ENCODE measurements at regions not wholly inside any gene's neighbourhood (a gene's known extent, or its start where the extent isn't known, plus 50 kb on each side); places are given as distances from the start of the nearest gene placed in this dataset.

DNA sequence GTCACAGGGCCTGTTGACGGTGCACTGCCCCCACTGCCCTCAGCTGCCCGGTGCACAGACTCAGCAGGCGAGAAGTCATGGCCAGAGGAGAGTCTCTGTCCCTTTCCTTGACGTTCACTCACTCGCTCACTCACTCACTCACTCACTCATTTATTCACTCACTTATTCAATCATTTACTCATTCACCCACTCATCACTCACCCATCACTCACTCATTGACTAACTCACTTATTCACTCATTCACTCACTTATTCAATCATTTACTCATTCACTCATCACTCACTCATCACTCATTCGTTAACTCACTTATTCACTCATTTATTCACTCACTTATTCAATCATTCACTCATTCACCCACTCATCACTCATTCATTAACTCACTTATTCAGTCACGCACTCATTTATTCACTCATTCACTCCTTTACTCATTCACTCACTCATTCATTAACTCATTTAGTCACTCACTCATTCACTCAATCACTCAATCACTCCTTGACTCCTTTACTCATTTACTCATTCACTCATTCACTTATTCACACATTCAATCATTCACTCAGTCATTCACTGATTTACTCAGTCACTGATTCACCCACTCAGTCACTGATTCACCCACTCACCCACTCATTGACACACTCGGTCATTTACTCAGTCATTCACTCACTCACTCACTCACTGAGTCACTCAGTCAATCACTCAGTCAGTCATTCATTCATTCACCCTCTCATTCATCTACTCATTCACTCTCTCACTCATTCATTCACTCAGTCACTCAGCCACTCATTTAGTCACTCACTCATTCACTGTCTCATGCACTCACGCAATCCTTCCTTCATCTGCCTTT is 1193.5 kb downstream of the BRD1 start:
- no peak overlapping the region for H3K27ac ChIP-seq (ENCODE audit: low read depth, low read length)
- H3K9ac ChIP-seq (ENCODE audit: low read length), result no peak overlapping the region
- H3K27me3 ChIP-seq (ENCODE audit: control insufficient read depth in 1 of 2, insufficient read depth in 2 of 2, low read length in 2 of 2), result peaks cover 0 to 3% of the 10 kb centered on the region in 2 donors
- H3K4me3 ChIP-seq (ENCODE audit: low read depth in 1 of 2, low read length in 2 of 2), result no peak overlapping the region
- no peaks in the 10 kb centered on the region for H3K36me3 ChIP-seq (ENCODE audit: insufficient read depth, low read length)
- no peaks in the 10 kb centered on the region for H3K4me1 ChIP-seq (ENCODE audit: insufficient read depth, low read length)
- H3K9me3 ChIP-seq (ENCODE audit: low read length), result no peaks in the 10 kb centered on the region

- Histone ChIP-seq H3K4me3 (ENCODE audit: low read depth in 1 of 2, low read length in 2 of 2) (no peak overlapping the region), H3K9me3 (ENCODE audit: low read length) (no peaks in the 10 kb centered on the region), H3K27me3 (ENCODE audit: control insufficient read depth in 1 of 2, insufficient read depth in 2 of 2, low read length in 2 of 2) (peaks cover 0 to 7% of the 10 kb centered on the region in 2 donors), H3K9ac (ENCODE audit: low read length) (no peak overlapping the region), H3K36me3 (ENCODE audit: insufficient read depth, low read length) (no peaks in the 10 kb centered on the region), H3K4me1 (ENCODE audit: insufficient read depth, low read length) (no peaks in the 10 kb centered on the region), H3K27ac (ENCODE audit: low read depth, low read length) (no peak overlapping the region)
Observed at GRCh38 chr22:48632646-48633246, 1194.9 kb downstream of the BRD1 start.

DNA sequence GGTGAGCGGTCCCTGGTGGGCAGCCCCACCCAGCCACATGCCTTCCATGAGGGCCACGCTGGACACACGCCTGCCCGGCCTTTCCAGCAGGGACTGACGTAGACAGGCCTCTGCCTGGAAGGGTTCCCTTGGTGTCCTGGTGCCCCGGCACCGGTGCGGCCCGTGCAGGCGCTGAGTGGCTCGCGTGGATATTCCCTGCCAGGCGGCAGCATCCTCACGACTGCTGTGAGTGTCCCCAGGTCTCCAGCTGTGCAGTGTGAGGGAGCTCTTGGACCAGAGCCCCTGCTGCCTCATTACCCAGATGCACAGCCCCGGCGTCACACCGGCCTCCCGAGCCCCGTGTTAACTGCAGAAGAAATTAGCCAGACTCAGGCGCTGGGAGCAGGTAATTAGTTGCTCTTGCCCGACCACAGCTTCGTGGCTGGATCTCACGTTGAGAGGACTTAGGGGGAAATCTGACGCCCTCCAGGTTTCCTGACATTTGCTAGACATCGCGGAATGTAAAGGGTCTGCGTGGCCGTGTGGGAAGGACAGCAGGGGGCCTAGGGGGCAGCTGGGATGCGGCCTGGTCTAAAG is 1196.3 kb downstream of the BRD1 start:
- no peak overlapping the region for H3K4me3 ChIP-seq (ENCODE audit: low read depth in 1 of 2, low read length in 2 of 2)
- H3K9ac ChIP-seq (ENCODE audit: low read length), result no peak overlapping the region
- H3K4me1 ChIP-seq (ENCODE audit: insufficient read depth, low read length), result no peaks in the 10 kb centered on the region
- no peaks in the 10 kb centered on the region for H3K36me3 ChIP-seq (ENCODE audit: insufficient read depth, low read length)
- no peaks in the 10 kb centered on the region for H3K9me3 ChIP-seq (ENCODE audit: low read length)
- H3K27ac ChIP-seq (ENCODE audit: low read depth, low read length), result no peak overlapping the region
- H3K27me3 ChIP-seq (ENCODE audit: control insufficient read depth in 1 of 2, insufficient read depth in 2 of 2, low read length in 2 of 2), result peaks cover 0 to 7% of the 10 kb centered on the region in 2 donors

GRCh38 chr22:48630848-48631247 is 1196.8 kb downstream of the BRD1 start:
- no peak overlapping the region for H3K9ac ChIP-seq (ENCODE audit: low read length)
- H3K27me3 ChIP-seq (ENCODE audit: control insufficient read depth in 1 of 2, insufficient read depth in 2 of 2, low read length in 2 of 2), result peaks cover 0 to 7% of the 10 kb centered on the region in 2 donors
- no peaks in the 10 kb centered on the region for H3K36me3 ChIP-seq (ENCODE audit: insufficient read depth, low read length)
- no peaks in the 10 kb centered on the region for H3K9me3 ChIP-seq (ENCODE audit: low read length)
- H3K4me1 ChIP-seq (ENCODE audit: insufficient read depth, low read length), result no peaks in the 10 kb centered on the region
- no peak overlapping the region for H3K4me3 ChIP-seq (ENCODE audit: low read depth in 1 of 2, low read length in 2 of 2)
- no peak overlapping the region for H3K27ac ChIP-seq (ENCODE audit: low read depth, low read length)

GRCh38 chr22:48630433-48630754 is 1197.3 kb downstream of the BRD1 start:
- Histone ChIP-seq H3K4me3 (ENCODE audit: low read depth in 1 of 2, low read length in 2 of 2) (no peak overlapping the region), H3K9ac (ENCODE audit: low read length) (no peak overlapping the region)

GRCh38 chr22:48629631-48630432 is 1197.8 kb downstream of the BRD1 start:
- Histone ChIP-seq H3K9me3 (ENCODE audit: low read length) (no peaks in the 10 kb centered on the region), H3K4me1 (ENCODE audit: insufficient read depth, low read length) (no peaks in the 10 kb centered on the region), H3K9ac (ENCODE audit: low read length) (no peak overlapping the region), H3K27ac (ENCODE audit: low read depth, low read length) (no peak overlapping the region), H3K36me3 (ENCODE audit: insufficient read depth, low read length) (no peaks in the 10 kb centered on the region), H3K4me3 (ENCODE audit: low read depth in 1 of 2, low read length in 2 of 2) (no peak overlapping the region), H3K27me3 (ENCODE audit: control insufficient read depth in 1 of 2, insufficient read depth in 2 of 2, low read length in 2 of 2) (peaks cover 0 to 7% of the 10 kb centered on the region in 2 donors)

More at GRCh38 chr22:48630433-48630754, 1197.3 kb downstream of the BRD1 start:
- Histone ChIP-seq H3K4me1 (ENCODE audit: insufficient read depth, low read length) (no peaks in the 10 kb centered on the region), H3K27me3 (ENCODE audit: control insufficient read depth in 1 of 2, insufficient read depth in 2 of 2, low read length in 2 of 2) (peaks cover 0 to 7% of the 10 kb centered on the region in 2 donors), H3K36me3 (ENCODE audit: insufficient read depth, low read length) (no peaks in the 10 kb centered on the region), H3K9me3 (ENCODE audit: low read length) (no peaks in the 10 kb centered on the region), H3K27ac (ENCODE audit: low read depth, low read length) (no peak overlapping the region)

DNA sequence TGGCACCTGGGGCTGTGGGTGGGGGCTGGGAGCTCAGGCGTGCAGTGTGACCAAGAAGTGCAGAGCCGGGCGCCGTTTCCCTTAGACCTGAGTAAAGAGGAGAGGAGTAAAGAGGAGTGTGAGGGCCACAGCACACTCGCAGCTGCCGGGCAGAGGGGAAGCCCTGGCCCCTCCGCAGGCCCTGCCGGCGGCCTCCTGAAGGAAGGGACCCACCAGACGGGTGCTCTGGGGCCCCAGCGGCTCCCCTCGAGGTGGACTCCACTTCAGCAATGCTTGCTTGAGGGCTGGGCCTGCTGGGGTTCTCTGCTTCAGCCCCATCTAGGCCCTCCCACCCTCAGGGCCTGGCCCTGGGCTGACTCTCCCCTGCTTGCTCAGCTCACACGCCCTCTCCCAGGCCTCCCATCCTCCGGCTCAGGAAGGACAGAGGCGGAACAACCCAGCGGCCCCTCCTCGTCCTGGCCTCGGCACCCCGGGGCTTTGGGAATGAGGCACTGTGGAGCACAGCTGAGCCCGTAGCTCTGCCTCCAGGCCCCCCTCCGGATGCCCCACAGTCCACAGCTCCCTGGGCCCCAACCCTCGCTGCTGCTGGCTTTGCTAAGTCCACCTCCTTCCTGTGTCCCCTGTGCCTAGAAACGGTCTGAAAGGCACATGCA is 1198.7 kb downstream of the BRD1 start:
- Histone ChIP-seq H3K9me3 (ENCODE audit: low read length) (no peaks in the 10 kb centered on the region), H3K27me3 (ENCODE audit: control insufficient read depth in 1 of 2, insufficient read depth in 2 of 2, low read length in 2 of 2) (peaks cover 0 to 7% of the 10 kb centered on the region in 2 donors), H3K4me3 (ENCODE audit: low read depth in 1 of 2, low read length in 2 of 2) (no peak overlapping the region), H3K36me3 (ENCODE audit: insufficient read depth, low read length) (no peaks in the 10 kb centered on the region), H3K27ac (ENCODE audit: low read depth, low read length) (no peak overlapping the region), H3K4me1 (ENCODE audit: insufficient read depth, low read length) (no peaks in the 10 kb centered on the region), H3K9ac (ENCODE audit: low read length) (no peak overlapping the region)

- Histone ChIP-seq H3K36me3 (ENCODE audit: insufficient read depth, low read length) (no peaks in the 10 kb centered on the region), H3K9ac (ENCODE audit: low read length) (no peak overlapping the region), H3K4me1 (ENCODE audit: insufficient read depth, low read length) (no peaks in the 10 kb centered on the region)
Observed at GRCh38 chr22:48627966-48628365, 1199.7 kb downstream of the BRD1 start.

GRCh38 chr22:48627203-48627602 is 1200.5 kb downstream of the BRD1 start:
- Histone ChIP-seq H3K9me3 (ENCODE audit: low read length) (no peaks in the 10 kb centered on the region), H3K36me3 (ENCODE audit: insufficient read depth, low read length) (no peaks in the 10 kb centered on the region), H3K4me1 (ENCODE audit: insufficient read depth, low read length) (no peaks in the 10 kb centered on the region), H3K27me3 (ENCODE audit: control insufficient read depth in 1 of 2, insufficient read depth in 2 of 2, low read length in 2 of 2) (peaks cover 0 to 7% of the 10 kb centered on the region in 2 donors), H3K4me3 (ENCODE audit: low read depth in 1 of 2, low read length in 2 of 2) (no peak overlapping the region), H3K9ac (ENCODE audit: low read length) (no peak overlapping the region), H3K27ac (ENCODE audit: low read depth, low read length) (no peak overlapping the region)

More at GRCh38 chr22:48627966-48628365, 1199.7 kb downstream of the BRD1 start:
- no peaks in the 10 kb centered on the region for H3K9me3 ChIP-seq (ENCODE audit: low read length)
- peaks cover 0 to 7% of the 10 kb centered on the region in 2 donors for H3K27me3 ChIP-seq (ENCODE audit: control insufficient read depth in 1 of 2, insufficient read depth in 2 of 2, low read length in 2 of 2)
- no peak overlapping the region for H3K27ac ChIP-seq (ENCODE audit: low read depth, low read length)
- H3K4me3 ChIP-seq (ENCODE audit: low read depth in 1 of 2, low read length in 2 of 2), result no peak overlapping the region

DNA sequence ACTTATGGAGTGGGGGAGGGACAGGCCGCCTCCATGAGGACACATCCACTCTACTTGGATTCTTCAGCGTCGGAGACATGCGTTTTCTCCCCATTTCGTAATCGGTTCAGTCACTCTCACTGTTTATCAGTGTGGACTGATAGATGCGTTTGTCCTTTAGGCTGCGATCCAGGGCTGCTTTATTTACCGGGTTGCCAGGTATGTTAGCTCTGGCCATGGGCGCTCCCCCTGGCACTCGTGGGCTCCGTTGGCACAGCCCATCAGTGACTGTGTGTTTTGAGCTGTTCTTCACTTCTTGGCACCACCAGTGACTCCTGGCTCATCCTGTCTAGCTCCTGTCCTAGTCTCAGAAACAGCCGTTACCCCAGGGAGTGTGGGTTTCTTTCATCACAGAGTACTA is 1203.3 kb downstream of the BRD1 start:
- Histone ChIP-seq H3K36me3 (ENCODE audit: insufficient read depth, low read length) (no peaks in the 10 kb centered on the region), H3K9ac (ENCODE audit: low read length) (no peak overlapping the region), H3K4me3 (ENCODE audit: low read depth in 1 of 2, low read length in 2 of 2) (no peak overlapping the region), H3K4me1 (ENCODE audit: insufficient read depth, low read length) (no peaks in the 10 kb centered on the region), H3K27me3 (ENCODE audit: control insufficient read depth in 1 of 2, insufficient read depth in 2 of 2, low read length in 2 of 2) (peaks cover 0 to 6% of the 10 kb centered on the region in 2 donors), H3K27ac (ENCODE audit: low read depth, low read length) (no peak overlapping the region), H3K9me3 (ENCODE audit: low read length) (no peaks in the 10 kb centered on the region)
